ENCODE measurements at regions not wholly inside any gene's neighbourhood (a gene's known extent, or its start where the extent isn't known, plus 50 kb on each side); places are given as distances from the start of the nearest gene placed in this dataset.

GRCh38 chr10:88168171-88169036, 305.0 kb downstream of the PTEN start:
- no peak for DNase-seq (ENCODE audit: low read depth)

GRCh38 chr10:88169037-88169319, 305.6 kb downstream of the PTEN start:
- no peak for DNase-seq (ENCODE audit: low read depth)

- DNase-seq (ENCODE audit: low read depth): no peak
Observed at GRCh38 chr10:88170628-88171027, 307.2 kb downstream of the PTEN start.

GRCh38 chr10:88172159-88172558, 308.7 kb downstream of the PTEN start:
- no peak for DNase-seq (ENCODE audit: low read depth)

GRCh38 chr10:88174391-88174790, 311.0 kb downstream of the PTEN start:
- DNase-seq (ENCODE audit: low read depth): no peak

- DNase-seq (ENCODE audit: low read depth): no peak
Observed at GRCh38 chr10:88178758-88179157, 315.3 kb downstream of the PTEN start.

- no peak for DNase-seq (ENCODE audit: low read depth)
Observed at GRCh38 chr10:88179831-88180230, 316.4 kb downstream of the PTEN start.

GRCh38 chr10:88181902-88182600, 318.6 kb downstream of the PTEN start:
- no peak for DNase-seq (ENCODE audit: low read depth)

- DNase-seq (ENCODE audit: low read depth): no peak
Observed at GRCh38 chr10:88182601-88182930, 319.1 kb downstream of the PTEN start.

- DNase-seq (ENCODE audit: low read depth): no peak
Observed at GRCh38 chr10:88184543-88185297, 321.3 kb downstream of the PTEN start.

- DNase-seq (ENCODE audit: low read depth): no peak
Observed at GRCh38 chr10:88185830-88186229, 322.4 kb downstream of the PTEN start.

GRCh38 chr10:88186335-88186734, 322.9 kb downstream of the PTEN start:
- no peak for DNase-seq (ENCODE audit: low read depth)

GRCh38 chr10:88187472-88187871, 324.0 kb downstream of the PTEN start:
- DNase-seq (ENCODE audit: low read depth): no peak

- no peak for DNase-seq (ENCODE audit: low read depth)
Observed at GRCh38 chr10:88190123-88190522, 326.7 kb downstream of the PTEN start.

- no peak for DNase-seq (ENCODE audit: low read depth)
Observed at GRCh38 chr10:88190540-88191235, 327.3 kb downstream of the PTEN start.

GRCh38 chr10:88193018-88193417, 329.6 kb downstream of the PTEN start:
- no peak for DNase-seq (ENCODE audit: low read depth)

- no peak for DNase-seq (ENCODE audit: low read depth)
Observed at GRCh38 chr10:88194041-88194887, 330.8 kb downstream of the PTEN start.

GRCh38 chr10:88194961-88195367, 331.5 kb downstream of the PTEN start:
- DNase-seq (ENCODE audit: low read depth): no peak

- DNase-seq (ENCODE audit: low read depth): no peak
Observed at GRCh38 chr10:88195841-88196240, 332.4 kb downstream of the PTEN start.

GRCh38 chr10:88196291-88196690, 332.9 kb downstream of the PTEN start:
- DNase-seq (ENCODE audit: low read depth): no peak

- no peak for DNase-seq (ENCODE audit: low read depth)
Observed at GRCh38 chr10:88198023-88198422, 334.6 kb downstream of the PTEN start.
